ENCODE measurements at regions not wholly inside any gene's neighbourhood (a gene's known extent, or its start where the extent isn't known, plus 50 kb on each side); places are given as distances from the start of the nearest gene placed in this dataset.

DNA sequence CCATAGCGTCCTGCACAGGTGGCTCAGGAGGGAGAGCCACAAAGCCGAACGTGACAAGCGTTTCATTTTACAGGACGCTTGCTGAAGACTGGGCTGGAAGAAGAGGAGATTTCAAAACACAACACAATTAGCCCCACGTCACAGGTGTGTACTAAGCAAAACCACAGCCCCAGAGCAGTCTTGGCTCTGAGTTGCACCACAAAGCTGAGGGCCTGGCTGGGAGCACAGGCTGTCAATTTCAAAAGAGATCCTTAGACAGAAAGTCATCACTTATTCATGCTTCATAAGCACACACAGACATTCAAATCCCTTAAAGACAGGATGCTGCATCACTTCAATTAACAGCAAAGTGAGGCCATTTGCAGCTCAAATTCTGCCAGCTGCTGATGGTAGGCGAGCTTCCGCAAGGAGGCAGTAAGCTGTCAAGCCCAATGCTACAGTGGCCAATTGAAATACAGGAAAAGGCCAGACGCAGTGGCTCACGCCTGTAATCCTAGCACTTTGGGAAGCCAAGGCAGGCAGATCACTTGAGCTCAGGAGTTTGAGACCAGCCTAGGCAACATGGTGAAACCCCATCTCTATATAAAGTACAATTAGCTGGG lies 79.6 kb downstream of the SKA1 start:
- intact Hi-C loops (cut with DNase I) = no loop called here
- peaks cover 0 to 2% (median 0%) of the 10 kb centered on the region in 3 donors for H3K4me1 ChIP-seq (ENCODE audit: control insufficient read depth in 2 of 3, insufficient read depth in 2 of 3, low read depth in 1 of 3, low read length in 3 of 3)
- FAIRE-seq (no peak), DNase-seq (no peak)
- H3K27me3 ChIP-seq (ENCODE audit: control insufficient read depth, insufficient read depth, low read length) = no peaks in the 10 kb centered on the region
- no peaks in the 10 kb centered on the region for H3K9me3 ChIP-seq (ENCODE audit: control insufficient read depth in 2 of 3, insufficient read depth in 1 of 3, low read length in 3 of 3)
- H3K9ac ChIP-seq (ENCODE audit: low read length in 3 of 3) = no peak overlapping the region
- TF ChIP-seq CTCF (IDR thresholded peaks at IDR 0.05; ENCODE audit: borderline replicate concordance, extremely low read depth, insufficient read depth) = no peak
- no peaks in the 10 kb centered on the region for H3K36me3 ChIP-seq (ENCODE audit: control insufficient read depth in 2 of 3, insufficient read depth in 3 of 3, low read length in 3 of 3)
- H3K27ac ChIP-seq (ENCODE audit: low read depth in 2 of 2, low read length in 2 of 2) = no peak overlapping the region
- no peak overlapping the region for H3K4me3 ChIP-seq (ENCODE audit: low read length in 3 of 3)

GRCh38 chr18:50456285-50456684 lies 81.4 kb downstream of the SKA1 start:
- Histone ChIP-seq H3K4me3 (ENCODE audit: low read length in 3 of 3) (no peak overlapping the region), H3K27ac (ENCODE audit: low read depth in 2 of 2, low read length in 2 of 2) (no peak overlapping the region), H3K4me1 (ENCODE audit: control insufficient read depth in 2 of 3, insufficient read depth in 2 of 3, low read depth in 1 of 3, low read length in 3 of 3) (peaks cover 0 to 2% (median 0%) of the 10 kb centered on the region in 3 donors), H3K36me3 (ENCODE audit: control insufficient read depth in 2 of 3, insufficient read depth in 3 of 3, low read length in 3 of 3) (no peaks in the 10 kb centered on the region), H3K9me3 (ENCODE audit: control insufficient read depth in 2 of 3, insufficient read depth in 1 of 3, low read length in 3 of 3) (no peaks in the 10 kb centered on the region), H3K27me3 (ENCODE audit: control insufficient read depth, insufficient read depth, low read length) (no peaks in the 10 kb centered on the region), H3K9ac (ENCODE audit: low read length in 3 of 3) (no peak overlapping the region)
- no peak for DNase-seq
- no peak for FAIRE-seq
- no peak for TF ChIP-seq CTCF (IDR thresholded peaks at IDR 0.05; ENCODE audit: borderline replicate concordance, extremely low read depth, insufficient read depth)
- intact Hi-C loops (cut with DNase I) = no loop called here

GRCh38 chr18:50457639-50458038 lies 82.8 kb downstream of the SKA1 start:
- H3K27ac ChIP-seq (ENCODE audit: low read depth in 2 of 2, low read length in 2 of 2) = no peak overlapping the region
- H3K4me1 ChIP-seq (ENCODE audit: control insufficient read depth in 2 of 3, insufficient read depth in 2 of 3, low read depth in 1 of 3, low read length in 3 of 3) = peaks cover 0 to 2% (median 0%) of the 10 kb centered on the region in 3 donors
- H3K9me3 ChIP-seq (ENCODE audit: control insufficient read depth in 2 of 3, insufficient read depth in 1 of 3, low read length in 3 of 3) = no peaks in the 10 kb centered on the region
- no peak for FAIRE-seq
- DNase-seq = no peak
- H3K27me3 ChIP-seq (ENCODE audit: control insufficient read depth, insufficient read depth, low read length) = no peaks in the 10 kb centered on the region
- H3K36me3 ChIP-seq (ENCODE audit: control insufficient read depth in 2 of 3, insufficient read depth in 3 of 3, low read length in 3 of 3) = no peaks in the 10 kb centered on the region
- intact Hi-C loops (cut with DNase I) = no loop called here
- no peak for TF ChIP-seq CTCF (IDR thresholded peaks at IDR 0.05; ENCODE audit: borderline replicate concordance, extremely low read depth, insufficient read depth)
- H3K4me3 ChIP-seq (ENCODE audit: low read length in 3 of 3) = no peak overlapping the region
- H3K9ac ChIP-seq (ENCODE audit: low read length in 3 of 3) = no peak overlapping the region

DNA sequence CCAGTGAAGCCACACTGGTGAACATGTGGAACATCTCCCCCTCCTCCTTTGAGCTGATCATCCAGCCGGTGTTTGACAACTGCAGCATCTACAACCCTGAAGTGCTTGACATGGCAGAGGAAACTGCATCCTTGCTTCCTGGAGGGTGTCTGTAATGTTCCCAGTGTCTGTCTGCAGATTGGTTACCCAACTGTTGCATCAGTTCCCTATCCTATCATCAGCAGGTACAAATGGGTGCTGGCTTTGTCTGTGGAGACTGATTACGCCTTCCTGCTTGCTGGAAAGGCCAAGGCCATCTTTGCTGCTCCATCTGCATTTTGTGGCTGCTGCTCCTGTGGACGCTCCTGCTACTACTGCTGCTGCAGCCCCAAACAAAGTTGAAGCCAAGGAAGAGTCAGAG lies 83.5 kb downstream of the SKA1 start:
- Histone ChIP-seq H3K27me3 (ENCODE audit: control insufficient read depth, insufficient read depth, low read length) (no peaks in the 10 kb centered on the region), H3K9ac (ENCODE audit: low read length in 3 of 3) (no peak overlapping the region), H3K9me3 (ENCODE audit: control insufficient read depth in 2 of 3, insufficient read depth in 1 of 3, low read length in 3 of 3) (no peaks in the 10 kb centered on the region), H3K4me3 (ENCODE audit: low read length in 3 of 3) (no peak overlapping the region), H3K36me3 (ENCODE audit: control insufficient read depth in 2 of 3, insufficient read depth in 3 of 3, low read length in 3 of 3) (no peaks in the 10 kb centered on the region), H3K27ac (ENCODE audit: low read depth in 2 of 2, low read length in 2 of 2) (no peak overlapping the region), H3K4me1 (ENCODE audit: control insufficient read depth in 2 of 3, insufficient read depth in 2 of 3, low read depth in 1 of 3, low read length in 3 of 3) (peaks cover 0 to 2% (median 0%) of the 10 kb centered on the region in 3 donors)
- DNase-seq (no peak), FAIRE-seq (no peak)
- intact Hi-C loops (cut with DNase I) = no loop called here
- TF ChIP-seq CTCF (IDR thresholded peaks at IDR 0.05; ENCODE audit: borderline replicate concordance, extremely low read depth, insufficient read depth) = no peak

All from kidney (tissue), 13 donors.